NCI-H82 treated with DMSO at 0.1 percent for 48 hours (cell line): ENCODE measurements at regions not wholly inside any gene's neighbourhood (a gene's known extent, or its start where the extent isn't known, plus 50 kb on each side); places are given as distances from the start of the nearest gene placed in this dataset.

Source experiments
- DNase-seq: peaks from one replicate; lab custom pipeline; 2025; ENCODE audit not compliant: unreplicated experiment; lab: John Stamatoyannopoulos, UW

DNA sequence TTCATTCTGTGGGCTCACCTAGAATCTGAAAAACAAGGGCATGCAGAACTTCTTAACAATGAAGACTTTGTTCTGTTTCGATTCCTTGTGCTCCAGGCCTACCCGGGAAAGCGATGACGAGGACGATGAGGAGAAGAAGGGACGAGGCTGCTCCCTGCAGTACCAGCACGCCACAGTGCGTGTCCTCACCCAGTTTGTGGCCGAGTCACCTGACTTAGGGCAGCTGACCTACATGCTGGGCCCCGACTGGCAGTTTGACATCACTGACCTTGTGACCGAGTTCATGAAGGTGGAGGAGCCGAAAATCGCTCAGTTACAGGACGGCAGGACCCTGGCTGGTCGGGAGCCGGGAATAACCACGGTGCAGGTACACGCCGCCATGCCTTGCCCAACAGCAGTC lies 585.4 kb downstream of the AACS start:
- no peak for DNase-seq

DNA sequence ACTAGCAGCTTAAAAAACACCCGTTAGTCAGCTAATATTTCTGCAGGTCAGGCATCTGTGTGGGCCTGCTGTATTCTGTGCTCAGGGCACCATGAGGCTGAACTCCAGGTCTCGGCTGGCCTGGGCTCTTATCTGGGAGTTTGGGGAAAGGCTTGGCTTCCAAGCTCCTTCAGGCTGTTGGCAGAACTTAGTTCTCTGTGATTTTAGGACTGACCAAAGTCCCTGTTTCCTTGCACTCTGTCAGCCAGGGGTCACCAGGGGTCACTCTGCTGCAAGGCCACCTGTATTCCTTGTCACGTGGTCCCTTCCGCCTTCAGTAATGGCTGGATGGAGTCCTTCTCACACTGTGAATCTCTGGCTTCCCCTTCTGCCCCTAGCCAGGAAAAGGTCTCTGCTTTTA lies 586.4 kb downstream of the AACS start:
- DNase-seq = no peak

DNA sequence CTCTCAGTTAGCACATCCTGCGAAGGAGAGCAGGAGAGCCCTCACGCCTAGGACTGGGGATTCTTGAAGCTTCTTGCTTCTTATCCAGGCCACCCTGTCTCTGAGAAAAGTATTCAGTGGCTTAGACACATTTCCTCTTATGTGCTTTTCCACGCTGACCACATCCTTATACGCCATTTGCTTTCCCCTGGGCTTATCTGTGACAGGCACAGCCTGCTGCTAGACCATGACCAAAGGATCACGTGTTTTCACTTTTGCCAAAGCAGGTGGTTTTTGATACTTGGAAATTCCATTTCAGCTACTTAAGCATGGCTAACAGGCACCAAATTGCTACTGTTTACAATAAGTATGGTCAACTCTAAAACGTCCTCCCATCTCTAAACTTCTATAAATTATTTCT lies 587.4 kb downstream of the AACS start:
- no peak for DNase-seq

DNA sequence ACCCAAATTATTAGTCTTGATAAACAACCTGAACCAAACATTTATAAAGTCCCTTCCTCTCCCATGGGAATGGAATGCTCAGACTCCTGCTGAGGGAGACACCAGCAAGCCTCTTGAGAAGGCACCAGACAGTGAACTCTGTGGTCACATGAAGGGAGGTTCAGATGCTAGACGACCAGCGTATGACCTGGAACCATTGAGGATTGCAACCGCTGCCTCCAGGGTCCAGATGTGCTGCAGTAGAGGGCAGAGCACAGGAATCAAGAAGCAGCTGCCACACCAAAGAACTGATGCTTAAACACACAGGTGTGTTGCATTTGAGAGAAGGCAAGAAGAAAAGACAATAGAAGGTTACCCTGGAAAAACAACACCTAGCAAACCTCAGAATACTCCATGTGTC lies 592.4 kb downstream of the AACS start:
- no peak for DNase-seq

DNA sequence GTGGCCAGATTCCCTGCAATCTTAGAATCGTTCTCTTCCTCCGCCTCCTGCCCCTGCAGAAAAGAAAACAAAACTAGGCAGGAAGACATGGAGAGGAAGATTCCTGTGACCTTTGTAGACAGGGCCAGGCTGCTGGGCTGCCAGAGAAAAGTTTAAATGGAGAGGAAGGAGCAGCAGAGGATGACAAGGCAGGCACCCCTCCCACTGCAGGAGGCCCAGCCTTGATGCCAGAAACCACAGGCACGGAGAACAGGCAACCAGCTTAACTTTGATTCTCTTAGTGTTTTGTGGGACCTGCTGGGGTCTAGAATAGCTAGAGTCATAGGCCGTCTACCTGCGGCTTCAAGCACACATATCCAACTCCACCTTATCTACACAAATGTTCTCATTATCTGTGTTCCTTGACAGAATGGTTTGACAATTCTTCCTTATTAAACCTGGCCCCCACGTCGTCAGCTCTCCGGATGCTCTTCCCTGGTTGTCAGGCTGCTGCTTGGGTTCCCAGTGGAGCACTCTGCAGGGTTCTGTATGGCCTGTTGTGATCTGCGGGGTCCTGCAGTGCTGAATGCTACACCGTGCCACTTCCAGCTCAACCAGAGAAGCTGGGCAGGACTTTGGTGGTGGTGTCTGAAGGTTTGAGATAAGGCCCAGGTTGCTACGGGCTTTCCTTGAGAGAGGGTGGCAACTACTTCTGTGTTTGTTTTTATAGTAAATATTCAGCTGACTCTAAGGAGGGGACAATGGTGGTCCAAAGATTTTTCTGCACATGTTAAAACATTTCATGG lies 609.5 kb downstream of the AACS start:
- DNase-seq = no peak

DNA sequence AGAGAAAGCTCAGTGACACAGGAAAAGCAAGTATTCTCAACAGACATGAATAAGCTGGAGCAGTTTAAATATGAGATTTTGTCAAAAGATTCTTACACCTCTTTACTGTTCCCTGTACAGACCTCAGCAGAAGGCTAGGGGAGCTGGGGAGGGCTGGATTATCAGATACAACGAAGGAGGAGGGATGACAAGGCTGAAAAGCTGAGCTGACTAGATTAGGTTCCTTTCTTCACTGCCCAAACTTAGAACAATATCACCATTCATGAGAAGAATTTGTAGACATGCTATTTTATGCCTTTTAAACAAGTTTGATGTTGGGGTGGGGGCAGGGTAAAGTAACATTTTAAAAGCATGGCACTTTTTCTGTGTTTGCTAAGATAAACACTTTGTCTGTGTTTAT lies 611.1 kb downstream of the AACS start:
- no peak for DNase-seq

DNA sequence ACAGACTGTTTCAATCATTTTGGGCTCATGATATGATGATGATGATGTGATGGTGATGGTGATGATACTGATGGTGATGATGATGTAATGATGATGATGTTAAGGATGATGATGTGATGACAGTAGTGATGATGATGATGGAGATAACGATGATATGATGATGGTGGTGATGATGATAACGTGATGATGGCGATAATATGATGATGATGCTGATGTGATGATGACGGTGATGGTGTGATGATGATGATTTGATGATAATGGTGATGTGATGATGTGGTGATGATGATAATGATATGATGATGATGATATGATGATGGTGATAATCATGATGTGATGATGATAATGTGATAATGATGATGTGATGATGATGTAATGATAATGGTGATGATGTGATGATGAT lies 612.6 kb downstream of the AACS start:
- DNase-seq = no peak

DNA sequence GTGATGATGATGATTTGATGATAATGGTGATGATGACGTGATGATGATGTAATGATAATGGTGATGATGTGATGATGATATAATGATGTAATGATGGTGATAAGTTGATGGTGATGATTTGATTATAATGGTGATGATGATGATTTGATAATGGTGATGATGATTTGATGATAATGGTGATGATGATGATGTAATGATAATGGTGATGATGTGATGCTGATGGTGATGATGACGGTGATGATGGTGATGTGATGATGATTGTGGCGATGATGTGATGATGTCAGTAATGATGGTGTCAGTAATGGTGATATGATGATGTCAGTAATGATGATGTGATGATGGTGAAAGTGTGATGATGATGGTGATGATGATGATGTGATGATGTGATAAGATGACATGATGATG lies 613.4 kb downstream of the AACS start:
- DNase-seq = no peak

DNA sequence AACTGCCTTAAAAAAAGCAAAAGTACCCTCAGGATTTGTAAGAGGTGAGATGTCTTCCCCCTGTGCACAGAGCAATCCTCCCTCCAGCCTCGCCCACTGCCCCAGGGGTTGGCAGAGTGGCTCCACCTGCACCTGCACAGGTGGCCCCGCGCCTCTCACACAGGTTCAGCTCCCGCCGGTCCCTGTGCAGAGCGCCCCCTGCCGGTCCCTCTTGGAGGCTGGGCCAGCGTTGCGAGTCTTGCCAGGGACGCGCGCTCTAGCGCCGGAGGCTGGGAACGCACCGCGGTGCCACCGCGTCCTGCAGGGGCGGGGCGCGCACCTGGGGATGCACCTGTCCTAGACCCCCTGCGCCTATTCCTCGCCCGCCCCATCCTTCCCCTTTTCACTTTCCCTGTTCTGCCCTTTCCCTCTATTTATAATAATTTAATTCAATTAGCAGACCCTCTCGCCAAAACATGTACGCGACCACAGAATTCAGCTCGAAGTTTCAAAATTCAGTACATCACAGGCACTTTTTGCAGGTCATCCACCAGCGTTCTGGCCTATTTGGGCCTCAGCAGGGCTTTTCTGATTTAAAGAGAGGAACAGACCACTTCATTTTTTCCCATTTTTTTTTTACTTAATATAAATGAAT lies 618.6 kb downstream of the AACS start:
- DNase-seq = no peak

DNA sequence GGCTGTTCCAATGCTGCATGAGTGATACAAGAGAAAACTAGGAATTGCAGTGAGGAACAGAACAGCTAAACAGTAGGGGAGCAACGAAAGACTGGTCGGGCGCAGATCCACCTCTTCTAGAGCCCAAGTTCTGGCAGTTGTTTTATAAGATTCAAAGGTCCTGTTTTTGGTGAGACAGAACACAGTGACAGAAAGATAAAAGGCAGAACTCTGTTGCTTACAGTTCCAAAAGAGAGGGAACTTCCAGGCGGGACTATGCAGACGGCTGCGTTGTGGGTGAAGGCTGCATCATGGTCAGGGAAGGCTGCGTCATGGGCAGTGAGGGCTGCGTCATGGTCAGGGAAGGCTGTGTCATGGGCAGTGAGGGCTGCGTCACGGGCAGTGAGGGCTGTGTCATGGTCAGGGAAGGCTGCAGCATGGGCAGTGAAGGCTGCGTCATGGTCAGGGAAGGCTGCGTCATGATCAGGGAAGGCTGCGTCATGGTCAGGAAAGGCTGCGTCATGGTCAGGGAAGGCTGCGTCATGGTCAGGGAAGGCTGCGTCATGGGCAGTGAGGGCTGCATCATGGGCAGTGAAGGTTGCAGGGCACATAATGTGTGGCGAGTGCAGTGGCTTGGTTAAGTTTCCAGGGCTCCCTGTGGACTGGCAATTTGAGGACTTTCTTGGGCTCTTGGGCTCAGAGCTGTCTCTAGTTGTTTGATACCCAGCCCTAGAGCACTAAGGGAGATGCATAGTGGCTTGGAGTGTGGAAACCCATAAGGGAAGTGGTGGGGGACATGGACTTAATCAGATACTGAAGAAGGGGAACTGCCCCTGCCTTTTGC lies 619.9 kb downstream of the AACS start:
- no peak for DNase-seq

DNA sequence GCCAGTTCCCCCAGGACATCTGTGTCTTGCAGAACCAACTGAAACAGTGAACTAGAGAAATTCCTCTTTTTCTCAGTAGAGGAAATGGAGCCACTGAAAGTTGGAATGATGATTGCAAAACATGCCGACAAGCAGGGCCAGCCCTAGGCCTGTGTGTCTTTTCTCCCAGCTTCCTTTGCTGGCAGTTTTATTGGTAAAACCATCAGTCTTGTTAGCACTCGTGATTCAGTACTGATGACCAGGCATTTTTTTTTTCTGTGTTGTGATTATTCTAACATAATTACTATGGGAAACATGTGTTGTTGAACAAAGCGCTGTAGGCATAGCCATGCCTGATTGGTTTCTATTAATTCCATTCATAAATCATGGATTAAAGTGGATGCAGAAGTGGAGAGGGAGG lies 620.7 kb downstream of the AACS start:
- DNase-seq = no peak

DNA sequence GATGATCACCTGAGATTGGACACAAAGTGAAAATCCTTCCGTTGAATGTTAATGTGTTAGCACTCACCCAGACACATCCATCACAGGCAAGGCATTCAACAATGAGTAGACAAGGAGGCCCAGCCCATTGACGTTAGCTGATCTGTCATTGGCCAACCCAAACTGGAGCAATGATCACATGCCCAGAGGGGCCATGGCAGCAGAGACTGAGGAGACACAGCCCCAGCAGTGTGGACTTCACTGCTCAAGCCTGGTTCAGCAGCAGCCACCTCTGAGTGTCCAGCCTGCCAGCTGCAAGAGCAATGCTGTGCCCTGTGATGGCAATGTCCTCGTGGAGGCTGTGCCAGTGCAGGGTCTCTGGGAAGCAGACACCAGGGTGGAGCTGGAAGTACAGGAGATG lies 622.2 kb downstream of the AACS start:
- DNase-seq = no peak

DNA sequence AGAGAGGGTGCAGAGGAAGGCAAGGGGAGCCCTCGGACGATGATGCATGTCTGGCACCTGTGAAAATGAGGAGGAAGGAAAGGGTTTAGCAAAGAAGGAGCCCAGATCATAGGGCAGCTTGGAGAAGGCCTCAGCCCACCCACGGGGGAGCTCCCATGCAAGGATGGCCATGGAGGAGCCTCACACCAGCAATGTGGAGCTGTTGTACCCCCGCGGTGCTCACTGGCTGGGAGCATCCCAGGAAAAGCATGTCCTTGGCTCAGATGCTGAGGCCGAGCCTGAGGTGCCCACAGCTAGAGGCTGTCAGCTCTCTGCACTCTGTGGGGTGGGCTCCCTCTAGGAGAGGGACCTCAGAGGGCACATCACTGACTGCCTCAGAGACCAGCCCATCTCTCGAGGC lies 622.6 kb downstream of the AACS start:
- DNase-seq = no peak

DNA sequence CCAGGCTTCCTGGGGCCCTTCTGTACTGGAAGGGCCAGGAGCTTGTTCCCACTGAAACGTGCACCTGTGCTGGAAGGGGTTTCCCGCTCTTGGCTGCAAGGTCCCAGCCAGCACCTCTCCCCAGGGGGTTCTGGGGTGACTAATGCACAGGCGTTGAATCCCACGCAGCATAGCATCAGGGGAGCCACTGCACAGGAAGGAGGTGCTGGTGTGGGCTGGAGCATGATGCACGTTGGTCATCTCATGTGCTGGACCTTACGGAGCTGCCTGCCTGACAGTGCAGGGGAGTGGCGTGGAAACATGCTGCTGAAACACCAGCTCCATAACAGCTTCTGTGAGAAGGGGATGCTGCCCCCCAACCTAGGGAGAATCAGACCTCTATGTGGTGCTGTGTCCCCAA lies 623.0 kb downstream of the AACS start:
- no peak for DNase-seq

DNA sequence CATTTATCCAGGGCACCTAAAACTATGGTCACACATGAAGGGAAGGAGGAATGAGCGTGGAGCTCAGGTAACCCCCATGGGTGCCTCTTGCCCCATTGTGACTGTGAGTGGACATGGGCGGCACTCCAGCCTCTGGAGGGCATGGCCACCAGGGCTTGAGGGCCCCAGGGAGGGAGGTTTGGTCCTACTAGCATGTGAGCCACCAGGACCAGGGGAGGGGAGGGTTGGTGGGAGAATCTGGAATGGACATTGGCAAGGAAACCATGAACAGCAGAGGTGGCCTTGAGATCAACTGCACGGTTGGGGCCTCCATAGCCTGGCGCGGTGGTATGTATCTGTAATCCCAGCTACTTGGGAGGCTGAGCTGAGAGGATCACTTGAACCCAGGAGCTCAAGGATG lies 623.6 kb downstream of the AACS start:
- no peak for DNase-seq

DNA sequence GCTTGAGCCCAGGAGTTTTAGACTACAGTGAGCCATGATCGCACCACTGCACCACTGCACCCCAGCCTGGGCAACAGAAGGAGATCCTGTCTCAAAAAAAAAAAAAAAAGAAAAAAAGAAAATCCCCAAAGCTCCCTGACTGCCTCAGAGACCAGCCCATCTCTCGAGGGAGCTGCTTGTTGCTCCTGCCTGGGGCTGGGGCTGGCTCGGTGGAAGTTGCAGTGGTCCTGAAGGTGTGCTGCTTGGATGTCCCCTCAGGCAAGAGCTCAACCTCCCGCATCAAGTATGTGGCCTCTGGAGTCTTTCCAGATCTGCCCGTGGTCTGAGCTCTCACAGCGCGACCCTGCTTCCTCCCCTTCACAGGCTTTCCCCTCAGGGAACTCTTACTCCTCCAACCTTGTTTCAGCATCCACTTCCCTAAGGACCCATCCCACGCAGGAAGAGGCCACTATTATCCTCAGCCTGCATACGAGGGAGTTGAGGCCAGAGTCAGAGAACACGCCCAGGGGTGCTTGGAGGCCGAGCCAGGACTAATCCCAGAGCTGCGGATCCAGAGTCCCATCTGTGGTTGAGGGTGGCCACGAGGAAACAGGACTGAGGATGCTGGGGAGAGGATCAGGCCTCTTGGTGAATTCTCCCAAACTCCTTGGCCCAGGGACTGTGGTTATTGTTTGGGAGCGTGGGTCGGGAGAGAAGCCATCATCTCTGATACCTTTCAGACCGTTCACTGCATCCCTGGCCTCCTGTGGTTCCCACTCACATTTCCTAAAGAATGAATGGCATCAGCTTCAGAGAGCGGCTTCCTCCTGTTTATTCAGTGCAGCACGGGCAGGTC lies 624.6 kb downstream of the AACS start:
- no peak for DNase-seq

DNA sequence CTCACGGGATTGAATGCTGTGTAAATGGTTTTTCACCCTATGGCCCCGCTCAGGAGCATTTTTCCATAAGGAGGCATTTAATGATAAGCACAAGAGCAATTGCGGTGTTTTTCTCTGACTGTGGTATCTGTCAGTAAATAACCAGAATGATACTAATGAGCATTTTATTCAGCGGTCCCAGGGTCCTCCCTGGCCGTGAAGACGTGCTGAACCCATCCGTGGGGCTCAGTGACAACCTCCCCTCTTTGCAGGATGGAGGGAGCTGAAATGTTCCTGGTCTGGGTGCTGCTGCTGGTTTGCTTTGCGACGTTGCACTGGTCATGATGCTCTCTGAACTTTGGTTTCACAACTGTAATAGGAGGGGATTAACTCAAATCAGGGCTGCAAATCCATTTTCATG lies 625.6 kb downstream of the AACS start:
- DNase-seq = no peak

DNA sequence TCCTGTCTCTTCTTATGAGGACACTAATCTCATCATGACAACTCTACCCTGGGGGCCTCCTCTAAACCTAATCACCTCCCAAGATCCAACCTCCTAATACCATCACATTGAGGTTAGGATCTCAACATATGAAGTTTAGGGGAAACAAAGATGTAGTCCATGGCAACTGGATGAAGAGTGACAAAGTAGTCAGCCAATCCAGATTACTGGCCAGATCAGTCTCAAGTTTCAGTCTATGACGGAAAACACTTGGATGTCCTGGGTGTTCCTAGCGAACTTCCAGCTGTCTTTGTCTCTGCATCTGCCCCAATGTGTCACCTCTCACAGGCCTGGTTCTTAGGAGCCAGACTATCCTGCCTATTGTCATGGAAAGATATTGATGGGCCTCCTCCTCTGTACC lies 630.8 kb downstream of the AACS start:
- no peak for DNase-seq

DNA sequence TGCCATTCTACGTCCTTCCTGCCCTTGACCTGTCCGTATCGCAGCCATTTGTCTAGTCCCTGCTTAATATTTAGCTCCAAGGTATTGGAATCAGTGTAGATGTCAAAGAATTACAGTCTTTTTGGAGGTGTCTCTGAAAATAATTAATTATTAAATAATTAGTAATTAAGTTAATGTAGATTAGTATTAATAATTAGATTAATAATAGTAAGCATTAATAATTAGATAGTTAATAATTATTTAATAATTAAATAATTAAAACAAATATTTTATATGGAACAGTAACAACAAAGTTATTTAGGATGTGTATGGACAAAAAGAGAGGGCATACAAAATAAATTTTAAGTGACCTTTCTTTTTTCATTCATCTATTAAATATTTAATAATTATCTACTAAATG lies 639.6 kb downstream of the AACS start:
- DNase-seq = no peak

DNA sequence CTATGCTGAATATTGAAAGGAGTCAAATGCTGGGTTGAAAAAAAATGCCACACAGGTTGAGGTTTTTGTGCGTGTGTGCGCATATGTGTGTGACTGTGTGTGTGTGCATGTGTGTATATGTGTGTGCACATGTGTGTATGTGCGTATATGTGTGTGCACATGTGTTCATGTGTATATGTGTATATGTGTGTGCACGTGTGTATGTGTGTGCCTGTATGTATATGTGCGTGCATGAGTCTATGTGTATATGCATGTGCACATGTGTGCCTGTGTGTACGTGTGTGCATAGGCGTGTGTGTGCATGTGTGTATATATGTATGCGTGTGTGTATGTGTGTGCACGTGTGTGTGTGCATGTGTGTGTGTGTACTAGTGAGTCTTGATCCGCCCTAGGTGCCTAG lies 655.7 kb downstream of the AACS start:
- DNase-seq = no peak

DNA sequence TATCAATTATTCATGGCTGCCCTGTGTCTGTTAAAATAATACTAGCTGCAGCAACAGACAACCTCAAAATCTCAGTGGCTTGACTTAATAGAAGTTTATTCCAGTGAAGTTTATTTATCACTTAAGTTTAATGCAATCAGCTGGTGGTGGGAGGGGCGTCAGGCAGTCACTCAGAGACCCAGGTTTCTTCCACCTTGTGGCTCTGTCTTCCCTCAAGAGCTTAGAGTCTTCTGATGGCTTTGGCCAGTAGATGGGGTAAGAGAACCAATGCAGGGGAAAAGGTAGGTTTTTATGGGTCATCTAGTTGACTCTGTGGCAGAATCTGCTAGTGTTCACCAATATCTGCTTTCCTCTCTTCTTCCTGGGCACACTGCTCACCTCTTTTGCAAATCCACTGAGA lies 668.9 kb downstream of the AACS start:
- DNase-seq = no peak
